Transverse colon (tissue), 4 donors: ENCODE measurements at regions not wholly inside any gene's neighbourhood (a gene's known extent, or its start where the extent isn't known, plus 50 kb on each side); places are given as distances from the start of the nearest gene placed in this dataset.

Experiments
- DNase-seq: peaks from one replicate; pipeline ENCODE4 v3.0.0-alpha.2; 2019
- H3K27ac ChIP-seq, 4 donors: fragments of 200-600 bp; sonication (generic); 2 replicates each; pipeline ENCODE4 v1.5.1; 2016 to 2018; ENCODE audit warnings: inconsistent platforms in 4 of 4
- H3K27me3 ChIP-seq: fragments of 200-600 bp; sonication (generic); 2 replicates; pipeline ENCODE4 v1.5.1; 2017; ENCODE audit warnings: inconsistent platforms
- H3K36me3 ChIP-seq, 4 donors: fragments of 200-600 bp; sonication (generic); 2 replicates each; pipeline ENCODE4 v1.5.1; 2017 to 2019; ENCODE audit warnings: inconsistent platforms in 4 of 4
- H3K4me1 ChIP-seq, 4 donors: fragments of 200-600 bp; sonication (generic); 2 replicates each; pipeline ENCODE4 v1.5.1; 2017 to 2020; ENCODE audit warnings: inconsistent platforms in 4 of 4
- H3K4me3 ChIP-seq, 4 donors: fragments of 200-600 bp; sonication (generic); 1 replicate in 1 of 4; 2 replicates in 3 of 4; pipeline versions ENCODE4 v1.5.1 to v1.6.1; 2017 to 2019; ENCODE audit warnings: inconsistent platforms in 4 of 4
- H3K9me3 ChIP-seq, 2 donors: fragments of 200-600 bp; sonication (generic); 2 replicates each; pipeline ENCODE4 v1.5.1; 2017 to 2019; ENCODE audit warnings: inconsistent platforms in 2 of 2
- CTCF ChIP-seq, 5 experiments: fragments of 200-600 bp in 3 of 5; fragments of 450-650 bp in 2 of 5; sonication (generic) in 3 of 5; IDR thresholded peaks; 1 replicate in 2 of 5; 2 replicates in 3 of 5; pipeline ENCODE4 v1.5.1; 2016 to 2017; ENCODE audit warnings: antibody characterized with exemption in 5 of 5, inconsistent platforms in 3 of 5, mild to moderate bottlenecking in 2 of 5, moderate library complexity in 1 of 5
- EP300 ChIP-seq: sonication (generic); formaldehyde crosslinking; IDR thresholded peaks from one replicate; pipeline ENCODE4 v1.6.1; 2017; ENCODE audit warnings: antibody characterized with exemption, low read depth
- POLR2A ChIP-seq: fragments of 450-650 bp; IDR thresholded peaks from one replicate; pipeline ENCODE4 v1.6.1; 2016; ENCODE audit warnings: antibody characterized with exemption, mild to moderate bottlenecking, moderate library complexity
- POLR2AphosphoS5 ChIP-seq, 3 donors: sonication (generic); formaldehyde crosslinking; IDR thresholded peaks; one replicate each; pipeline ENCODE4 v1.6.1; 2016; ENCODE audit warnings: antibody characterized with exemption in 3 of 3
- WGBS, 2 donors: methylation state at CpG; one replicate each; pipeline ENCODE4 v1.1.5; 2018; ENCODE audit warnings: low coverage in 1 of 2; 5-methylcytosine and 5-hydroxymethylcytosine counted together
- in situ Hi-C, 4 donors: fragments of 200-750 bp; cut with MboI; loops; one replicate each; pipeline versions ENCODE4 v1.15.0 to v1.15.1; 2017; ENCODE audit warnings: low sequenced_read_pairs in 3 of 4, low pct_ligation_motif_present in 1 of 4, low pct_unique_long_range_greater_than_20kb in 1 of 4
- intact Hi-C: fragments of 100-400 bp; cut with DNase I; formaldehyde crosslinking; loops from one replicate; pipeline ENCODE4 v1.15.1; 2023; ENCODE audit warnings: low total_unique reads

- TF ChIP-seq CTCF (IDR thresholded peaks at IDR 0.05) (no peak), POLR2AphosphoS5 (IDR thresholded peaks at IDR 0.05) (no peak), EP300 (no peak), POLR2A (no peak)
- intact Hi-C loops (no loop called here), in situ Hi-C loops (loop anchor here in 2 of 4 donors (25.0 kb wide), 1 partner anchor 180 kb away; no protein-coding TSS in a partner anchor)
Measured at GRCh38 chr6:76867182-76867581, 596.1 kb downstream of the HTR1B start.

GRCh38 chr6:76866091-76866915 lies 597.0 kb downstream of the HTR1B start:
- H3K36me3 ChIP-seq, result no peaks in the 10 kb centered on the region
- in situ Hi-C loops (loop anchor here in 2 of 4 donors (25.0 kb wide), 1 partner anchor 179 kb away; no protein-coding TSS in a partner anchor), intact Hi-C loops (no loop called here)
- no peak for DNase-seq
- TF ChIP-seq POLR2A (no peak), POLR2AphosphoS5 (IDR thresholded peaks at IDR 0.05) (no peak), CTCF (IDR thresholded peaks at IDR 0.05) (no peak), EP300 (no peak)
- 56 to 63% methylated on average over 4 to 5 of the region's 5 CpGs for WGBS, 2 donors
- H3K27ac ChIP-seq, result no peak overlapping the region
- H3K9me3 ChIP-seq, result no peaks in the 10 kb centered on the region
- H3K4me1 ChIP-seq, result no peaks in the 10 kb centered on the region
- H3K27me3 ChIP-seq, result no peaks in the 10 kb centered on the region
- H3K4me3 ChIP-seq, result no peak overlapping the region

More at GRCh38 chr6:76867182-76867581, 596.1 kb downstream of the HTR1B start:
- no peak overlapping the region for H3K27ac ChIP-seq
- DNase-seq, result no peak
- no peaks in the 10 kb centered on the region for H3K36me3 ChIP-seq
- H3K27me3 ChIP-seq, result no peaks in the 10 kb centered on the region
- WGBS, 2 donors, result 50% methylated on average over 3 of the region's 3 CpGs; no CpG with 5 or more reads in 1 of the 2 donors
- H3K9me3 ChIP-seq, result no peaks in the 10 kb centered on the region
- H3K4me3 ChIP-seq, result no peak overlapping the region
- H3K4me1 ChIP-seq, result no peaks in the 10 kb centered on the region

GRCh38 chr6:76862936-76863335 lies 600.4 kb downstream of the HTR1B start:
- Histone ChIP-seq H3K4me1 (no peaks in the 10 kb centered on the region), H3K27me3 (no peaks in the 10 kb centered on the region), H3K9me3 (no peaks in the 10 kb centered on the region), H3K36me3 (no peaks in the 10 kb centered on the region), H3K4me3 (no peak overlapping the region), H3K27ac (no peak overlapping the region)
- in situ Hi-C loops (loop anchor here in 2 of 4 donors (25.0 kb wide), 1 partner anchor 176 kb away; no protein-coding TSS in a partner anchor), intact Hi-C loops (no loop called here)
- 0 to 91% methylated on average over 1 of the region's 1 CpG for WGBS, 2 donors
- no peak for TF ChIP-seq POLR2AphosphoS5 (IDR thresholded peaks at IDR 0.05)
- no peak for TF ChIP-seq POLR2A
- TF ChIP-seq EP300, result no peak
- TF ChIP-seq CTCF (IDR thresholded peaks at IDR 0.05), result no peak
- DNase-seq, result no peak

GRCh38 chr6:76861403-76861802 lies 601.9 kb downstream of the HTR1B start:
- Histone ChIP-seq H3K27me3 (no peaks in the 10 kb centered on the region), H3K27ac (no peak overlapping the region), H3K4me1 (no peaks in the 10 kb centered on the region), H3K36me3 (no peaks in the 10 kb centered on the region), H3K4me3 (no peak overlapping the region), H3K9me3 (no peaks in the 10 kb centered on the region)
- in situ Hi-C loops, result loop anchor here in 2 of 4 donors (25.0 kb wide), 1 partner anchor 174 kb away; no protein-coding TSS in a partner anchor
- no peak for DNase-seq
- peak in 4 of 5 experiments; percentile 15 to 45 (median 28) for TF ChIP-seq CTCF (IDR thresholded peaks at IDR 0.05)
- TF ChIP-seq POLR2A, result no peak
- 37 to 71% methylated on average over 1 to 2 of the region's 2 CpGs for WGBS, 2 donors
- intact Hi-C loops, result no loop called here
